ENCODE measurements at regions not wholly inside any gene's neighbourhood (a gene's known extent, or its start where the extent isn't known, plus 50 kb on each side); places are given as distances from the start of the nearest gene placed in this dataset.

DNA sequence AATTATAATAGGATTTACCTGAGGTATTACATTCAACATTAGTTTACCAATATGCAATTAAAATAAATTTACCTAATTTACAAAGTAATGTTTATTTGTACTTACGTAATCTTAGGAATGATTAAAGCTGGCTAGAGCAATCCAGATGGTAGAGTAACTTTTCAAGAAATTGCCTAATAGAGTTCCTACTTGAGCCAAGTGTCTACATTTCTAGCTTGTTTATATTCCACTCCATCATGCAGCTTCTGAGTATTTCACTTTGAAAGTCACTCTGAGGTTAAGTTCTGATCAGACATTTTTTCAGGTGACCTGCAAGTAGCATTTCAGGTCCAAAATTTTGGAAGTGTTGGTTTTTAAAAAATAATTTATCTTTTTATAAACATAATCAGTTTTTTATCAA, 1080.7 kb downstream of the TRHDE start:
- no peak for DNase-seq (ENCODE audit: low spot score)

DNA sequence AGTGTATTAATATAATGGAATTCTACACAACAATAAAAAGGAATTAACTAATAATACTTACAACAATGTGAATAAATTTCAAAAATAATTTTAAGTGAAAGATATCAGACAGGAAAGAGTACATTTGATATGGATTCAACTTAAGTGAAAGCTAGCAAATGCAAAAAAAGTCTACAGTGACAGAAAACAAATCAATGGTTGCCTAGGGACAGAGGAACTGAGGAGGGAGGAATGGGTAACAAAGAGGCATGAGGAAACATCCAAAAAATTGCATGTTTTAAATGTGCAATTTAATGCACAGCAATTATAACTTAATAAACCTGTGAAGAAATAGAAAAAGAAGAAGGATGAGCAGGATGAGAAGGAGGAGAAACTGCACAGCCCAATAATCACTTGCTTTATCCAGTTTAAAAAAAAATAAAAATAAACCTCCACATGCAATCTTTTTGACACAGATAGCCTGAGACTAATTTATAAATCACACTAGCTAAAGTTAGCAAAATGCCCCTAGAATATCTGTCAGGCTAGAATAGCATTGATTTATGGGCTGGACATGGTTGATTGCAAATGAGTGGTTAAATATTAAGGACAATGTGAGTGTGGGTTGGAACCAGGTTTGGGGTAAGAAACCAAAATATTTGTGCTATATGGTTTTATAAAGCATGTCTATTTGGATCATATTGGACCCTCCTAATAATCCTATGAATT, 1089.1 kb downstream of the TRHDE start:
- no peak for DNase-seq (ENCODE audit: low spot score)

DNA sequence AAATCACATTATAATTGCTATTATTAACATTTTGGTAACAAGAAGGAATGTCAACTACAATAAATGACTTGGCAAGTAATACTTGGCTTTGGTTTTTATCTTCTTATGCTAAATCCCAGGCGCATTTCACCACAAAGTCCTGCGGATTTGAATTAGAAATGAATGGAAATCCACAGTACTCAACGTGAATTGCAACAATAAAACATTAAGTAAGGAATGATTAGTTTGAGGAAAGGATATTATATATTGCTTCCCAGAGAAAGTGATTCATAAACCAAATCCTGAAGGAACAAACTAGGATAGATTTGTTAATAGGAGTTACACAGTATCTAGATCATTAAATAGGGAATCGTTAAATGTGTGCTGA, 1089.7 kb downstream of the TRHDE start:
- DNase-seq (ENCODE audit: low spot score), result no peak

DNA sequence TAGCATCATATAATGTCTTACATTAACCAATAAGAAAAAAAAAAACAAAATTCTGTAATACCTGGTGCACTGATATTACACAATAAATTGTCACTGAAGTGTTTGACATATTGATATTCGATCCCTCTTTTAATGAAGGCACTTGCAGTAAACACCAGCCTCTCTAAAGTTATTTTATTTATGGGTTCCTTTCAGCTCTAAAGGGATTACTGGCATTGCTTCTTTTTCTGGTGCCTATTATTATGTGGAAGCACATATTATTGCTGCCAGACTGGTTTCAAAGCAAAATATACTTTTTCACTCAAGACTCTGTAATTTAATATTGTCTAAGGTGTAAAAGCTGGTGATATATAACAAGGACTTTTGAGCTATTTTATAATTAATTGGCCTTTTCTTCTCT, 1090.5 kb downstream of the TRHDE start:
- no peak for DNase-seq (ENCODE audit: low spot score)

DNA sequence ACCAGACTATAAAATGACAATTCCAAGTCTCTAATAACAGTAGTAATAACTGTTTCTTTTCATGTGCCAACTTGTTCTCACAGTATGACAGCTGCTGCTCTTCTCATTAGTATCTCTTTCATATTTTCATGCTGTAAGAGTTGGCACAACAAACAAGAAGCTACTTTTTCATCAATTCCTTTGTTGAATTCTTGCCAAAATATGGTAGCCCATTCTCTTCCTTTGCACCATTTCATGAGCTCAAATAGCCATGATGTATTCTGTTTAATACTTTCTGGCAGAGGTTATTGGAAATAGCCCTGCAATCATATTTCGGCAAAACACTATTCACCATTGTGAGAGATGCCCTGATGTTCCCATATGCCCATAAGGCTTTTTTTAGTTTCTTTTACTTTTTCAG, 1100.7 kb downstream of the TRHDE start:
- DNase-seq (ENCODE audit: low spot score), result no peak

DNA sequence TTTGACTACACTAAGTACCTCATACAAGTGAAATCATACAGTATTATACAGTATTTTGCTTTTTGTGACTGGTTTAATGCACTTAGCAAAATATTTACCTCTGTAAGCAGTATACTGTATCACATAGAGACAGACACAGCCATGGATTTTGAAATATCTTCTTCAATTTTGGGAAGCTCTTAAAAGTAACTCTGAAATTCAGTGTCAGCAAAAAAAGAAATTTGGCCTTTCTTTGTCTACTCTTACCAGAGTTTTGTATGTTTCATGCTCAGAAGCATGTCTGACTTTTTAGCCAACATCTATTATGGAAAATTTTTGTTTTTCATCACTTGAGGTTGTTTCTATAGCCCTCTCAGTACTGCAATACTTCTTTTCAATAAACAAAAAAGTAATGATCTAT, 1102.2 kb downstream of the TRHDE start:
- no peak for DNase-seq (ENCODE audit: low spot score)

DNA sequence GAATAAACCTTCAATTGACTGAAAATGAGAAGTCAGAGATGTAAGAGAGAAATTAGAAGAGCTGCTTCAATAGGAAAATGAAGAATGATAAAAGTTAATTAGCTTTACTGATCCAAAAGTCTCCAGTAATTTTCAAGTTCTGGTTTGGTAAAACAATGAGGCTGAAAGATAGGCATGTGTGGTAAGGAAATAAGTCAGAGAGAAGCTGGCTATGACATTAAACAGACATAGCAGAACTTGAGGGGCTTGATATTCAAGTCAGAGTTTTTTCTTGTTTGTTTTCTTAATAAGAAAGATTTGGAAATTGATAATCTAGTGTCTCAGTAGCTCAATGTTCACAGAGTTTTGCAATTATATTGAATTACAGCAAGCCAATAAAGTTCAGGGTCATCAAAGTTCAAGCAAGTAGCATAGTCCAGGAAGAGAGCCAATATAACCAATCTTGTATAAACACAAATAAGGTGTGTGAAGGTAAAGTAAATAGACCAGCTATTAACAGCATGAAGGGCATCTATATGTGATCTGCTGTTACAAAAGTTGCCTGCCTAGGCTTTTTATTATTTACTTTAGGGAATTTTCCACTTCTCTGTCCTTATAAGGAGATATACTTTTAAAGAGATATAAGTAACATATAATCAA, 1111.5 kb downstream of the TRHDE start:
- no peak for DNase-seq (ENCODE audit: low spot score)

DNA sequence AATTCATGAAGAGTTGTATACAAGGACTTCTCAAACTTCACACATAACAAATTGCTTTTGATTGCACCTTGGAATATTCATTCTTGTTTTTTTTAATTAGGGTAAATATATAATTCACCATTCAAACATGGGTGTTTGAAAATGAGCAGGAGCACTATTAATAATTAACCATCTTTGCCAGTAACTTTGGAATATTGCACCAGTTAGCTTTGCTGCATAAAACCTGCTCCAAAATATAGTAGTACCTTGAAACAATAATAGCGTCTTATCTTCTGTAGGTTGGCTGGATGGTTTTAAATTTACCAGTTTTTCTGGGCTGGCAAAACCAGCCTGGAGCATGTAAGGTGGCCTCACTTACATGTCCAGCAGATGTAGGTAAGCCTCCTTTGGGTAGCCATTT, 1112.4 kb downstream of the TRHDE start:
- no peak for DNase-seq (ENCODE audit: low spot score)

DNA sequence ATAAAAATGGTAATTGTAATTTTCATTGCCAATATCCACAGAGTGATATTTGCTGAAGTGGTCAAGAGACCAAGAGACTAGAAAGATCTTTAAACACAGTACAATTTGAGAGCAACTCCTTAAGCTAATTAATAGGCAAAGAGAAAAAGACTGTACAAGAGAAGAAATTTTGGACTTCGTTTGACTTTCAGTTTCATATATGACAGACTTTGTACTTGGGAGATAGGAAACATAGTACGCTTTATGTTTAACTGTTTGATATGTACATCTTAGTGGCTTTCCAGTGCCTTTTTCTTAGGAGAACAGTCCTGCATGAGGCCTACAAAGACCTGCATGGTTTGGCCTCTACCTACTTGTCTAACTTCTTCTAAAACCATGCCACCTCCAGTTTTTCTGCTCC, 1118.1 kb downstream of the TRHDE start:
- DNase-seq (ENCODE audit: low spot score), result no peak

DNA sequence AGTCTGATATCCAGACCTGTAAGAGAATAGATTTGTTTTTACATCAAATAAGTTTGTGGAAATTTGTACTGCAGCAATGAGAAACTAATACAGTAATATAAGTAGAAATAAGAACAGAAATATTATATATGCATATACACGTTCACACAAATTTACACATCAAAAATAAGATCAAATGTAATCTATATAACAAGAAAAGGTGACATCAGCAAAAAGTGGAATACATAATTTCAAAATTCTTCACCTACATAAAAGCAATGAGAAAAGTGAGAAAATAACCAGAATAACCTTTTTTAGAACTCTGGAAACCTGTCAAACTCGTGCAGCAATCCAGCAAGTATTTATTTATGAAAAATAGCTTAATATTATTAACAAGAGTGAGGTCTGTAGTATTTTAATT, 1124.6 kb upstream of the ATXN7L3B start:
- no peak for DNase-seq (ENCODE audit: low spot score)

DNA sequence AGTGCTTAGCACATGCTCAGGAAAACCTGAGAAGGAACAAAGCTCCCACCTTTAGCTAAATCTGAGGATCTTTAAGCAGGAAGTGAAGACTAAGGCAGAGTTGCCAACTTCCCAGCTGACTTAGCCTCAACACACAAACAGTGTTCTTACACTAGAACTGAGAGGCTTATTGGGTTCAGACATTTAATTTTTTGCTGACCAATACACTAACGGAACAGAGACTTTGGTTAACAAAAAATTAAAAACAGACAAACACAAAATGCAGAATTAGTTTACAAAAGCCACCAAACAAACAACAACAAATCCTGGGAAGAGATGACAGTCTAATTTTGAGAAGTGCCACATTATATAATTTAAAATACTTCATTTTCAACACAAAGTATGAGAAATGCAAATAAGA, 1123.7 kb upstream of the ATXN7L3B start:
- no peak for DNase-seq (ENCODE audit: low spot score)

DNA sequence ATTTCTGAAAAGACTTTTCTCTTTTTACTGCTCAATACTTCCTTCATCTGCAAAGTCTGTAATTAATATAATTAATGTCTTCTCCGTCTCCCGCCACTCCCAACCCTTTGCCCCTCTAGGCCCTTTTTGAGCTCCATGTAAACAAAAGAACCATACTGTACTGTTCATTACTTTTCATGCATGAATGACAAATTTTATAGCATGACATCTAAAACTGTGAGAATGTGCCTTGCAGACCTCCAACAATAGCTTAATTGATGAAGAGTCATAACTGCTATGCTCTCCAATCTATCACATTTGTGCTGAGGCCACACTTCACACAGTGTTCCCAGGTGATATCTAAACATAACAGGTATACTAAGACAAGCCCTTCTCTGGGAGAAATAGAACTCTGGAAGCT, 1122.7 kb upstream of the ATXN7L3B start:
- DNase-seq (ENCODE audit: low spot score), result no peak

DNA sequence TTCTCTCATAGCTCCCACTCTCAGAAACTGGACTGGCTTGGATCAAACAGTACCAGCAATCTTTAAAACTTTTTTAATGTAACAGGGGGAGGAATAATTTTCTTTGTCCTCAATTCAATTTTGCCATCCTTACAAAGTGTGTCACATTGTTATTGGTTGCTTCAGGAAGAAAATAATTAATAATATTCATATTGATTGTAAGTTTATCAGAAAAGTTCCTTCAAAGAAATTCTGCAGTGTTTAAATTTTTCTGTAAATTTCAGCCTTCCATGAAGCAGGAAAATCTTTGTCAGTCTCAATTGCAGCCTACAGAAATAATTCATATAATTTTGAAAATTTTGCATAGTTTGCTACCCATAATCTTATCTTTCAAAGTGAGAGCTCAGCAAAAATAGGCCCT, 1119.1 kb upstream of the ATXN7L3B start:
- DNase-seq (ENCODE audit: low spot score), result no peak

DNA sequence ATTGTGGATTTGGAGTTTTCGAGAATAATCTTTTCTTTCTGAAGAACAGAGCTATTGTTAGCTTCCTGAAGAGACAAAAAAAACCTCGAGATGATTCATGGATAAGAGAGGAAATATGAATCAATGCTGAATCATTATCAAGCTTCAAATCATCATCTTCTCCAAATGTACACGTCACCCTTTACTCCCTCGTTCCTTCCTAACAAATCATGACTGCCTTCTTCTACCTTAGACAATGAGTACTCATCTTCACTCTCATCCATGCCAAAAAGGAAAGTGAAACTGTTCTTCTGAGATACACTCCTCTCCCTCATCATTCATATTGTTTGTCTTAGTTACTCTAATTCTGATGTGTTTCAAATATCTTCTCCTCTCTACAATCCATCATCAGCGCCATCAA, 1115.8 kb upstream of the ATXN7L3B start:
- peak; percentile 6 for DNase-seq (ENCODE audit: low spot score)

DNA sequence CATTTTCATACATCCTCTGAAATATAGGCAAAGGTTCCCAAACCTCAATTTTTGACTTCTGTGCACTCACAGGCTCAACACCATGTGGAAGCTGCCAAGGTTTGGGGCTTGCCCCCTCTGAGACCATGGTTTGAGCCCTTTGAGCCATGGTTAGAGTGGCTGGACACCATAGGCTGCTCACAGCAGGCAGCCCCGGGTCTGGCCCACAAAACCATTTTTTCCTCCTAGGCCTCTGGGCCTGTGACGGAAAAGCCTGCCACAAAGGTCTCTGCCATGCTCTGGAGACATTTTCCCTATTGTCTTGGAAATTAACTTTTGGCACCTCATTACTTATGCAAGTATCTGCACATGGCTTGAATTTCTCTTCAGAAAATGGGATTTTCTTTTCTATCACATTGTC, 1113.2 kb upstream of the ATXN7L3B start:
- no peak for DNase-seq (ENCODE audit: low spot score)

DNA sequence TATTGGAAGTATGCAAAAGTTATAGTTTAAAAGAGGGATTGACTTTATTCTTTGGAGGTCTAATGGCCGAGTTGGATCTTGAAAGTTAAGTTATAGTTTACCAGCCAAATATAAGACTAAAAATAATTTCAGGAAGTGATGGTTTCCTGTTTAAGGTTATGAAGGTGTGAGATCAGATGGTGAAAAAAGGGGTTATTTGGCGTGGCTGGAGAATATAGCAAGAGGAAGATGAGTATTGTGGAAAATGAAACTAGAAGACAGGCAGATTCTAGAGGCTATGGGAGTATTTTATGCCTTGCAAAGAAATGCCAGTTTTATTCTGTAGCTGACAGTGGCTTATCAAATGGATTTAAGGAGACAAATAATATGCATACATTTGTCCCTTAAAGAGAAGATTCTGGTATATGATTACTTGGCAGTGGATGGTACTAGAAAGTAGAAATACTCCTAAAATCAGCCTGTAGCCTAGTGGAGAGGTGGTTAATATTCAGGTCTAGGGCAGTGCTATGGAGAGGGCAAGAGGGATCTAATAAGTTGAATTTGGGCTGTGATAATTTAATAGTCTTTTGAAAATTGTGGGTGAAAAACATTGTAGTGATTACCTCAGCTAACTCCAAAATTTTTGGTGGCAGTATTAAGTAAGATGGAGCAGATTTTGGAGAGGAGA, 1091.8 kb upstream of the ATXN7L3B start:
- DNase-seq (ENCODE audit: low spot score), result no peak

DNA sequence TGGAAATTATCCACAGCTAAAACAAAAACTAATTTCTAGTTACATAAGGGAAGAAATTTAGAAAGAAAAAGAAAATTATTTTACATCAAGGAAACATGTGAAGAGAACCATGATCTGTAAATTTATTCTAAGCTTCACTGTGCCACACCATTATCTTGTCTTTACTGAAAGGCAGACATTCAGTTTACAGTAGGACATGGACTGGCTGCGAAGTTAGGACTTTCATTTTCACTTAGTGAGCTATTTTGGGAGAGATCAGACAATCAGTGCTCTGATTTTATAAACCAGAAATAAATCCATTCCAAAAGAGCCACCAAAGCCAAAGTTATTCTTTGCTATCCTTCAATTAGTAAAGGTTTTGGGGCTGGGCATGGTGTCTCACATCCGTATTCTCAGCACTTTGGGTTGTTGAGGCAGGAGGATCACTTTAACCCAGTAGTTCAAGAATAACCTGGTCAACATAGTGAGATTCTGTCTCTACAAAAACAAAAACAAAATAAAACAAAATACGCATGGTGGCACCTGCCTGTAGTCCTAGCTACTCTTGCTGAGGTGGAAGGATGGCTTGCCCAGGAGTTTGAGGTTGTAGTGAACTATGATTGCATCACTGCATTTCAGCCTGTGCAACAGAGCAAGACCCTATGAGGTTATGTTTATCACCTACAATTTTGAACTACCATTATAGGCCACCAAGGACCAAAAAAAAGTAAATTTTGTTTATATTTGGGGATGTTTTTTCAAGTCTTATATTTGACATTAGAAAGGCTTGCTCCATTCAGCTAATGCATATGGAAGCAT, 1084.8 kb upstream of the ATXN7L3B start:
- no peak for DNase-seq (ENCODE audit: low spot score)

DNA sequence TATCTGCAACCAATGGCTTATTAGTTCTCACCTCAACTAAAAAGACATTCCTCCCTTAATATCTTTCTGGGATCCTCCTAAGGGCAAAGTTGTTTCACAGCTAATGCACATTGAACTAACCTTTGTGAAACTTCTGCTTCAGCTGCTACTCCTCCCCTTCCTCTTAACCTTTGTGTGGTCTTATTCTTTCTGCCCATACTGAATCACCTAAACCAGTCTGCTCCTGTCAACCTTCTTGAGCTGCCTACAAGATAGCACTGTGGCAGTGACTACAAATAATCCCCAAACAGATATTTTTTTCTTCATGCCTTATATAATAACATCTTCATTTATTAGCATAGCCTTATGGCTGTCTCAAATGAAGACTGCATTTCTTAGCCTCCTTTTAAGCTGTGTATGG, 1077.4 kb upstream of the ATXN7L3B start:
- DNase-seq (ENCODE audit: low spot score), result no peak

DNA sequence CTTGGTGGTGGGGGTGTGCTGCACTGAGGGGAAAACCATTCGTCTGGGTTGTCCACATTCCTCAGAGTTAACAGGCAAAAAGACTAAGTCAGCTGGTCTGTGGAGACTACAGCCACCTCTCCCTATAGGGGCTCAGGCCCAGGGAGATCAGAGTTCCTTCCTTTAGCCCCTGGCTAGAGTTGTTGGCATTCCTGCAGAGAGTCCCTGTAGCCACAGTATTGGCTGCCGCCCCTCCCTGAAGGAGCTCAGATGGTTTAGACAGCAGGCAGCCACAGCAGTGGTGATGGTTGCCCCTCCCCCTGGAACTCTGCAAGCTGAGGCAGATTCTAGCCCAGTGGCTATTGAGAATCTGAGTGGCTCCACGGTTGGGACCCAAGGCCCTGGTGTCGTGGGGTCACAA, 1072.5 kb upstream of the ATXN7L3B start:
- DNase-seq (ENCODE audit: low spot score), result no peak

DNA sequence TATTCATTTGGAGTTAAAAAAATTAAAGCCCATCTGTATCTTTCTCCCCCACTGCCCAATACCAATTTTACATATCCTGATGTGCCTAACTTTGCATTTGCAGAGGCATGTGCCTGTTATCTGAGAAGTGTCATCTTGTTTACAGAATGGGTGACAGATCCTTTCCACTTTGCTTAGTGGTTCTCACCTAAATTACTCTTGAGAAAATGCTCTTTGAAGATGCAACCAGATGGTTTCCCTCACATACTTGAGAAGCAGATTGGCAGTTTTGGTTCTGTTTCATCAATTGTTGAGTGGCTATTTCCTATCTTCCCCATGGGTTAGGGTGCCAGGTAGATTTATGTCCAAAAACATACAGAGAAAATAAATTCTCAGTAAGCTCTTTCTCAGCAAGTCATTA, 1051.4 kb upstream of the ATXN7L3B start:
- DNase-seq (ENCODE audit: low spot score), result no peak

DNA sequence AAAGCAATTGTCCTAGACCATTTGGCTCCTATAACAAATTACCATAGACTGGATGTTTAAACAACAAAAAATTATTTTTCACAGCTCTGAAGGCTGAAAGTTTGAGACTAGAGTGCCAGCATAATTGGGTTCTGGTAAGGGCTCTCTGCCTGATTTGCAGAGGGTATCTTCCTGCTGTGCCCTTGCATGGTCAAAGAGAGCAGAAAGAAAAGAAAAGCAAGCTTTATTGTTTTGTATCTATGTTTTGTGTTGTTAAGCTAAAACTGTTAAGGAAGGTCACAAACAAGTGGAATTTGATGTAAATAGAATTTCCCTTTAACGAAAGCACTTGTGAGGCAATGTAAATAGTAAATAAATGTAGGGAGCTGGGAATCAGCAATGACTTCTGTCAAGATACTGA, 1031.0 kb upstream of the ATXN7L3B start:
- DNase-seq (ENCODE audit: low spot score), result no peak

DNA sequence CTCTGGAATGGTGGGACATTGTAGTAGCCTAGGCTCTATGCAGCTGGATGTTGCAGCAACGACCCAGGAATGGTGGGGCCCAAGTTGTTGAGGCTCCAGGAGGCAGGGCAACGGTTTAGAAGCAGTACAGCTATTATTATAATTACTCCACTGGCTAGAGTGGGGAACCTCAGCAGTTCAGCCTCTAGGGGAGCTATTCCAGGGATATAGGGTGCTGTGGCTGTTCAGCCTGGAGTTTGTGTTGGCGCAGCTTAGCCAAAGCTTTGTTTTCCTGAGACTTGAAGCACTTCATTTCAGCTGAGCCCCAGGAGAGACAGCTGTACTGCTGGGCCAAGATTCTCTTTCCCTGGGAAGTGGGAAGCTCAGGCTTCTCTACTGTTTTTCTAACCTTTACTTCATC, 1023.0 kb upstream of the ATXN7L3B start:
- DNase-seq (ENCODE audit: low spot score), result no peak

DNA sequence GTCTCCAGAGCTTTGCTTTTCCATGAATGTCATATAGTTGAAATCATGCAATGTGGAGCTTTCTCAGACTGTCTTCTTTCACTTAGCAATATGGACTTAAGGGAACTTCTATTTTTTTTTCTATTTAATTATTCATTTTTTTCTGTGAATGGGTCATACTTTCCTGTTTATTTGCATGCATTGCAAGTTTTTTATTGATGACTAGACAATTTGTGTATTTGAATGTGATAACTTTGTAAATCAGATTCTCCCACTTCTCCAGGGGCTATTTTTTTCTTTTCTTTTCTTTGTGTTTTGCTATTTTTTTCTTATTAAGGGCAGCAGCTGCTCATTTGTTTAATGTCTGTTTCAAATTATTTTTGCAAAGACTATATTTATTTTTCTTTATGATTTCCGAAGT, 1019.8 kb upstream of the ATXN7L3B start:
- DNase-seq (ENCODE audit: low spot score), result no peak

Measured in COLO829 (cell line).